Nephron (organoid): ENCODE measurements at regions not wholly inside any gene's neighbourhood (a gene's known extent, or its start where the extent isn't known, plus 50 kb on each side); places are given as distances from the start of the nearest gene placed in this dataset.

Source experiments
- H3K27ac Mint-ChIP-seq, 3 experiments: 2 replicates each; pipeline ENCODE4 v1.8.0; 2020; ENCODE audit warnings: mixed read lengths in 3 of 3, mild to moderate bottlenecking in 2 of 3, moderate library complexity in 1 of 3
- H3K27me3 Mint-ChIP-seq: 2 replicates; pipeline ENCODE4 v1.8.0; 2021; ENCODE audit warnings: low read depth, mild to moderate bottlenecking, moderate library complexity, mixed read lengths
- H3K36me3 Mint-ChIP-seq: 2 replicates; pipeline ENCODE4 v1.8.0; 2020; ENCODE audit warnings: low read depth, mixed read lengths
- H3K4me1 Mint-ChIP-seq: 2 replicates; pipeline ENCODE4 v1.8.0; 2020; ENCODE audit warnings: mixed read lengths
- H3K4me3 Mint-ChIP-seq, 3 experiments: 2 replicates each; pipeline ENCODE4 v1.8.0; 2020; ENCODE audit warnings: mild to moderate bottlenecking in 3 of 3, mixed read lengths in 3 of 3, moderate library complexity in 2 of 3
- H3K9me3 Mint-ChIP-seq: 2 replicates; pipeline ENCODE4 v1.8.0; 2020; ENCODE audit warnings: mixed read lengths
- CTCF ChIP-seq, 3 experiments: fragments of 200-600 bp; sonication (generic); IDR thresholded peaks; one replicate each; pipeline ENCODE4 v1.5.0; 2021; ENCODE audit warnings: antibody characterized with exemption in 3 of 3; ENCODE audit not compliant: unreplicated experiment in 3 of 3

GRCh38 chr3:159667261-159667660, 321.4 kb upstream of the IL12A start:
- no peaks in the 10 kb centered on the region for H3K9me3 Mint-ChIP-seq
- H3K36me3 Mint-ChIP-seq, result no peaks in the 10 kb centered on the region
- H3K27ac Mint-ChIP-seq, result peak overlapping the region in 1 of 3 experiments; percentile 4
- no peak overlapping the region for H3K4me3 Mint-ChIP-seq
- H3K27me3 Mint-ChIP-seq, result no peaks in the 10 kb centered on the region
- peaks cover 5% of the 10 kb centered on the region for H3K4me1 Mint-ChIP-seq
- TF ChIP-seq CTCF (IDR thresholded peaks at IDR 0.05; ENCODE audit: unreplicated experiment in 3 of 3), result no peak

GRCh38 chr3:159668461-159668860, 320.2 kb upstream of the IL12A start:
- Mint-ChIP-seq H3K4me1 (peaks cover 5% of the 10 kb centered on the region), H3K4me3 (no peak overlapping the region), H3K36me3 (no peaks in the 10 kb centered on the region), H3K27me3 (no peaks in the 10 kb centered on the region), H3K27ac (peak overlapping the region in 2 of 3 experiments; percentile 65 to 96), H3K9me3 (no peaks in the 10 kb centered on the region)
- TF ChIP-seq CTCF (IDR thresholded peaks at IDR 0.05; ENCODE audit: unreplicated experiment in 3 of 3), result no peak

GRCh38 chr3:159668990-159669476, 319.6 kb upstream of the IL12A start:
- Mint-ChIP-seq H3K36me3 (no peaks in the 10 kb centered on the region), H3K9me3 (no peaks in the 10 kb centered on the region), H3K4me3 (no peak overlapping the region), H3K4me1 (peaks cover 5% of the 10 kb centered on the region), H3K27ac (peak overlapping the region in 2 of 3 experiments; percentile 65 to 96), H3K27me3 (no peaks in the 10 kb centered on the region)
- TF ChIP-seq CTCF (IDR thresholded peaks at IDR 0.05; ENCODE audit: unreplicated experiment in 3 of 3), result no peak

GRCh38 chr3:159669766-159670165, 318.9 kb upstream of the IL12A start:
- Mint-ChIP-seq H3K9me3 (no peaks in the 10 kb centered on the region), H3K27ac (peak overlapping the region; percentile 14 to 96 (median 61)), H3K27me3 (no peaks in the 10 kb centered on the region), H3K4me1 (peaks cover 5% of the 10 kb centered on the region), H3K4me3 (no peak overlapping the region), H3K36me3 (no peaks in the 10 kb centered on the region)
- TF ChIP-seq CTCF (IDR thresholded peaks at IDR 0.05; ENCODE audit: unreplicated experiment in 3 of 3), result no peak

GRCh38 chr3:159672728-159673688, 315.6 kb upstream of the IL12A start:
- Mint-ChIP-seq H3K27ac (peak overlapping the region in 2 of 3 experiments; percentile 17 to 61), H3K27me3 (no peaks in the 10 kb centered on the region)
- TF ChIP-seq CTCF (IDR thresholded peaks at IDR 0.05; ENCODE audit: unreplicated experiment in 3 of 3), result no peak

More at GRCh38 chr3:159672728-159673688, 315.6 kb upstream of the IL12A start:
- Mint-ChIP-seq H3K4me3 (no peak overlapping the region), H3K4me1 (peaks cover 5% of the 10 kb centered on the region), H3K9me3 (no peaks in the 10 kb centered on the region), H3K36me3 (no peaks in the 10 kb centered on the region)
